NCI-H69 (cell line): ENCODE measurements at regions not wholly inside any gene's neighbourhood (a gene's known extent, or its start where the extent isn't known, plus 50 kb on each side); places are given as distances from the start of the nearest gene placed in this dataset.
"Not testable (repeated sequence)": the region's sequence is repeated elsewhere in the genome, so short reads cannot be mapped to it uniquely, and the experiment has no call there.

Source experiments
- DNase-seq: peaks from one replicate; lab custom pipeline; 2025; lab: John Stamatoyannopoulos, UW

GRCh38 chr6:140830666-140831065, 1302.1 kb upstream of the GJE1 start:
- DNase-seq = no peak

- no peak for DNase-seq
Measured at GRCh38 chr6:140828856-140829255, 1303.9 kb upstream of the GJE1 start.

- DNase-seq = no peak
Measured at GRCh38 chr6:140827593-140827992, 1305.1 kb upstream of the GJE1 start.

GRCh38 chr6:140825731-140826130, 1307.0 kb upstream of the GJE1 start:
- no peak for DNase-seq

- DNase-seq = no peak
Measured at GRCh38 chr6:140824595-140824994, 1308.1 kb upstream of the GJE1 start.

GRCh38 chr6:140821196-140821595, 1311.5 kb upstream of the GJE1 start:
- DNase-seq = no peak

GRCh38 chr6:140817176-140817575, 1315.5 kb upstream of the GJE1 start:
- DNase-seq = no peak

GRCh38 chr6:140816681-140817080, 1316.0 kb upstream of the GJE1 start:
- peak; percentile 61 for DNase-seq

GRCh38 chr6:140812636-140813035, 1320.1 kb upstream of the GJE1 start:
- no peak for DNase-seq

GRCh38 chr6:140811642-140812041, 1321.1 kb upstream of the GJE1 start:
- no peak for DNase-seq

GRCh38 chr6:140809694-140810101, 1323.0 kb upstream of the GJE1 start:
- DNase-seq = no peak

- peak; percentile 16 for DNase-seq
Measured at GRCh38 chr6:140806431-140806830, 1326.3 kb upstream of the GJE1 start.

GRCh38 chr6:140794544-140794943, 1338.2 kb upstream of the GJE1 start:
- no peak for DNase-seq

- no peak for DNase-seq
Measured at GRCh38 chr6:140790109-140790508, 1342.6 kb upstream of the GJE1 start.

- no peak for DNase-seq
Measured at GRCh38 chr6:140789466-140789865, 1343.3 kb upstream of the GJE1 start.

GRCh38 chr6:140785926-140786325, 1346.8 kb upstream of the GJE1 start:
- DNase-seq = no peak

- DNase-seq = peak; percentile 42
Measured at GRCh38 chr6:140784573-140784972, 1348.2 kb upstream of the GJE1 start.

GRCh38 chr6:140783504-140783903, 1349.2 kb upstream of the GJE1 start:
- DNase-seq = not testable (repeated sequence)

GRCh38 chr6:140782941-140783340, 1349.8 kb upstream of the GJE1 start:
- no peak for DNase-seq

GRCh38 chr6:140779991-140780596, 1352.6 kb upstream of the GJE1 start:
- DNase-seq = peak; percentile 58

- no peak for DNase-seq
Measured at GRCh38 chr6:140779341-140779740, 1353.4 kb upstream of the GJE1 start.

GRCh38 chr6:140777780-140778179, 1354.9 kb upstream of the GJE1 start:
- DNase-seq = no peak

GRCh38 chr6:140775061-140775460, 1357.7 kb upstream of the GJE1 start:
- no peak for DNase-seq

GRCh38 chr6:140774080-140774505, 1358.6 kb upstream of the GJE1 start:
- peak; percentile 57 for DNase-seq
